ENCODE measurements at regions not wholly inside any gene's neighbourhood (a gene's known extent, or its start where the extent isn't known, plus 50 kb on each side); places are given as distances from the start of the nearest gene placed in this dataset.

DNA sequence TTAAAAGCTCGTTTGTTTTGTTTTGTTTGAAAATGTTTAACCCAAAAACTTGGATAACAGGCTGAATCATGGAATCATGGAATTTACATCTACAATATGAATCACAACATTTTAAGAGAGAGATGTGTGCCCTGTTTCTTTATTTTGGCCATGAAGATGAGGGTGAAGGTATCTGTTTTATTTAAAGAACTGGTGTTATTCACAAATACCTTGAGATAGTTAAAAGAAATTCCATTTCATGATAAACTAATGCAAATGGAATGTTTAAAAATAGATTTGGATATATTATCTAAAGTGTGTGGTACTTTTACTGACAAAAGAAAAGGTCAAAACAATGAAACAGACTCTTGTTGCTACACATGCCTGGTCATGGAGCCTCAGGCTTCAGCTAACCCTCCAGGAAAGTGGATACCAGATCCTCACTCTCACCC, 486.0 kb upstream of the CFAP20DC start:
- Histone ChIP-seq H3K4me1 (no peaks in the 10 kb centered on the region), H3K9me3 (no peaks in the 10 kb centered on the region), H3K4me2 (no peak overlapping the region), H3K4me3 (no peak overlapping the region), H3K27ac (no peak overlapping the region)
- 0% methylated on average over 1 of the region's 1 CpG for WGBS (ENCODE audit: missing lambda C conversion rate)
- DNase-seq (ENCODE audit: low read depth in 1 of 2, low spot score in 1 of 2) (no peak), ATAC-seq (no peak), FAIRE-seq (no peak)
- TF ChIP-seq, protein P1, sequence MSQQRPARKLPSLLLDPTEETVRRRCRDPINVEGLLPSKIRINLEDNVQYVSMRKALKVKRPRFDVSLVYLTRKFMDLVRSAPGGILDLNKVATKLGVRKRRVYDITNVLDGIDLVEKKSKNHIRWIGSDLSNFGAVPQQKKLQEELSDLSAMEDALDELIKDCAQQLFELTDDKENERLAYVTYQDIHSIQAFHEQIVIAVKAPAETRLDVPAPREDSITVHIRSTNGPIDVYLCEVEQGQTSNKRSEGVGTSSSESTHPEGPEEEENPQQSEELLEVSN (IDR thresholded peaks at IDR 0.05; ENCODE audit: borderline replicate concordance, low read depth): no peak
- TF ChIP-seq EHF (CRISPR knock-in tag; IDR thresholded peaks at IDR 0.05) (no peak), SREBF2 (IDR thresholded peaks at IDR 0.05) (no peak)
- TF ChIP-seq, protein P2, sequence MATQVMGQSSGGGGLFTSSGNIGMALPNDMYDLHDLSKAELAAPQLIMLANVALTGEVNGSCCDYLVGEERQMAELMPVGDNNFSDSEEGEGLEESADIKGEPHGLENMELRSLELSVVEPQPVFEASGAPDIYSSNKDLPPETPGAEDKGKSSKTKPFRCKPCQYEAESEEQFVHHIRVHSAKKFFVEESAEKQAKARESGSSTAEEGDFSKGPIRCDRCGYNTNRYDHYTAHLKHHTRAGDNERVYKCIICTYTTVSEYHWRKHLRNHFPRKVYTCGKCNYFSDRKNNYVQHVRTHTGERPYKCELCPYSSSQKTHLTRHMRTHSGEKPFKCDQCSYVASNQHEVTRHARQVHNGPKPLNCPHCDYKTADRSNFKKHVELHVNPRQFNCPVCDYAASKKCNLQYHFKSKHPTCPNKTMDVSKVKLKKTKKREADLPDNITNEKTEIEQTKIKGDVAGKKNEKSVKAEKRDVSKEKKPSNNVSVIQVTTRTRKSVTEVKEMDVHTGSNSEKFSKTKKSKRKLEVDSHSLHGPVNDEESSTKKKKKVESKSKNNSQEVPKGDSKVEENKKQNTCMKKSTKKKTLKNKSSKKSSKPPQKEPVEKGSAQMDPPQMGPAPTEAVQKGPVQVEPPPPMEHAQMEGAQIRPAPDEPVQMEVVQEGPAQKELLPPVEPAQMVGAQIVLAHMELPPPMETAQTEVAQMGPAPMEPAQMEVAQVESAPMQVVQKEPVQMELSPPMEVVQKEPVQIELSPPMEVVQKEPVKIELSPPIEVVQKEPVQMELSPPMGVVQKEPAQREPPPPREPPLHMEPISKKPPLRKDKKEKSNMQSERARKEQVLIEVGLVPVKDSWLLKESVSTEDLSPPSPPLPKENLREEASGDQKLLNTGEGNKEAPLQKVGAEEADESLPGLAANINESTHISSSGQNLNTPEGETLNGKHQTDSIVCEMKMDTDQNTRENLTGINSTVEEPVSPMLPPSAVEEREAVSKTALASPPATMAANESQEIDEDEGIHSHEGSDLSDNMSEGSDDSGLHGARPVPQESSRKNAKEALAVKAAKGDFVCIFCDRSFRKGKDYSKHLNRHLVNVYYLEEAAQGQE (IDR thresholded peaks at IDR 0.05): no peak
- ChIA-PET CTCF (no interaction called here), POLR2A (no interaction called here)

DNA sequence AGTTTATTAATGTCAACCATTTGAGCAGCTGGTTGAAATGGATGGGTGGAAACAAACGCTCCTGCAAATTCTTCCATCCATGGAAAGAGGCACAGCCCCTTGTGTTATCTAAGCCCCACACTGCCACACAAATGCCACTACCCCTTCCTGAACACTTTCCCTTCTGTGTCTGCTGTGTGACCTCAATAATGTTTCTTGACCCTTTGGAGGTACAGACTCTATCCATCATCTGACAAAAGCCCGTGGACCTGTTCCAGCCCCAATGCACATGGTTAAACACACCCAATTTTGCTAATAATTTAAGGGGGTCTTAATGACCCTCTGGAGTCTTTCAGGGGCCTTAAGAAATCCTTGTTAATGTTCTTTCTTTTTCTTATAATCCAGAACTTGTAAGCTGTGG, 482.2 kb upstream of the CFAP20DC start:
- TF ChIP-seq, protein P3, sequence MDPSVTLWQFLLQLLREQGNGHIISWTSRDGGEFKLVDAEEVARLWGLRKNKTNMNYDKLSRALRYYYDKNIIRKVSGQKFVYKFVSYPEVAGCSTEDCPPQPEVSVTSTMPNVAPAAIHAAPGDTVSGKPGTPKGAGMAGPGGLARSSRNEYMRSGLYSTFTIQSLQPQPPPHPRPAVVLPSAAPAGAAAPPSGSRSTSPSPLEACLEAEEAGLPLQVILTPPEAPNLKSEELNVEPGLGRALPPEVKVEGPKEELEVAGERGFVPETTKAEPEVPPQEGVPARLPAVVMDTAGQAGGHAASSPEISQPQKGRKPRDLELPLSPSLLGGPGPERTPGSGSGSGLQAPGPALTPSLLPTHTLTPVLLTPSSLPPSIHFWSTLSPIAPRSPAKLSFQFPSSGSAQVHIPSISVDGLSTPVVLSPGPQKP (IDR thresholded peaks at IDR 0.05; ENCODE audit: low read depth, low read length): no peak
- TF ChIP-seq FOSL2 (IDR thresholded peaks at IDR 0.05): no peak
- no peak for TF ChIP-seq FOSL2 (CRISPR knock-in tag; IDR thresholded peaks at IDR 0.05)
- TF ChIP-seq CHD2 (IDR thresholded peaks at IDR 0.05; ENCODE audit: low read length, partially characterized antibody): no peak
- TF ChIP-seq, protein P4, sequence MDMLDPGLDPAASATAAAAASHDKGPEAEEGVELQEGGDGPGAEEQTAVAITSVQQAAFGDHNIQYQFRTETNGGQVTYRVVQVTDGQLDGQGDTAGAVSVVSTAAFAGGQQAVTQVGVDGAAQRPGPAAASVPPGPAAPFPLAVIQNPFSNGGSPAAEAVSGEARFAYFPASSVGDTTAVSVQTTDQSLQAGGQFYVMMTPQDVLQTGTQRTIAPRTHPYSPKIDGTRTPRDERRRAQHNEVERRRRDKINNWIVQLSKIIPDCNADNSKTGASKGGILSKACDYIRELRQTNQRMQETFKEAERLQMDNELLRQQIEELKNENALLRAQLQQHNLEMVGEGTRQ (IDR thresholded peaks at IDR 0.05): no peak
- no peak for TF ChIP-seq SREBF2 (IDR thresholded peaks at IDR 0.05)
- TF ChIP-seq, protein P5, sequence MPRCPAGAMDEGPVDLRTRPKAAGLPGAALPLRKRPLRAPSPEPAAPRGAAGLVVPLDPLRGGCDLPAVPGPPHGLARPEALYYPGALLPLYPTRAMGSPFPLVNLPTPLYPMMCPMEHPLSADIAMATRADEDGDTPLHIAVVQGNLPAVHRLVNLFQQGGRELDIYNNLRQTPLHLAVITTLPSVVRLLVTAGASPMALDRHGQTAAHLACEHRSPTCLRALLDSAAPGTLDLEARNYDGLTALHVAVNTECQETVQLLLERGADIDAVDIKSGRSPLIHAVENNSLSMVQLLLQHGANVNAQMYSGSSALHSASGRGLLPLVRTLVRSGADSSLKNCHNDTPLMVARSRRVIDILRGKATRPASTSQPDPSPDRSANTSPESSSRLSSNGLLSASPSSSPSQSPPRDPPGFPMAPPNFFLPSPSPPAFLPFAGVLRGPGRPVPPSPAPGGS (IDR thresholded peaks at IDR 0.05): no peak
- TF ChIP-seq MAZ (IDR thresholded peaks at IDR 0.05; ENCODE audit: borderline replicate concordance, low read depth, low read length): no peak
- TF ChIP-seq MYC (IDR thresholded peaks at IDR 0.05; ENCODE audit: borderline replicate concordance, low read length): no peak
- TF ChIP-seq CBX8 (IDR thresholded peaks at IDR 0.05): no peak
- TF ChIP-seq MAFK (IDR thresholded peaks at IDR 0.05; ENCODE audit: partially characterized antibody): no peak
- no peak for TF ChIP-seq BHLHE40 (IDR thresholded peaks at IDR 0.05; ENCODE audit: low read depth, low read length)
- no peak for TF ChIP-seq EHMT2 (IDR thresholded peaks at IDR 0.05; ENCODE audit: low read depth)
- no peak for TF ChIP-seq FOSB (CRISPR knock-in tag; IDR thresholded peaks at IDR 0.05)
- WGBS (ENCODE audit: missing lambda C conversion rate): 0% methylated on average over 2 of the region's 2 CpGs
- no peak for FAIRE-seq
- Histone ChIP-seq H3K4me2 (no peak overlapping the region), H3K4me1 (no peaks in the 10 kb centered on the region), H3K4me3 (no peak overlapping the region), H3K9me3 (no peaks in the 10 kb centered on the region), H3K27ac (no peak overlapping the region)
- ATAC-seq: no peak
- no peak for DNase-seq (ENCODE audit: low read depth in 1 of 2, low spot score in 1 of 2)
- POLR2A ChIA-PET: no interaction called here
- CTCF ChIA-PET: no interaction called here
